Fibroblast of pulmonary artery (primary cell): ENCODE measurements at regions not wholly inside any gene's neighbourhood (a gene's known extent, or its start where the extent isn't known, plus 50 kb on each side); places are given as distances from the start of the nearest gene placed in this dataset.

Source experiments
- DNase-seq: peaks from one replicate; pipeline ENCODE4 v3.0.0-alpha.2; 2010; ENCODE audit warnings: low read depth
- H3K4me3 ChIP-seq: replicated peaks from 2 replicates; pipeline ENCODE4 v1.5.1; 2011; ENCODE audit warnings: low read depth, mild to moderate bottlenecking, control low read depth, low read length, moderate library complexity
- CTCF ChIP-seq: IDR thresholded peaks from 2 replicates; pipeline ENCODE4 v1.5.1; 2011; ENCODE audit warnings: mild to moderate bottlenecking, control low read depth, low read length, inconsistent platforms; ENCODE audit errors: missing control alignments

DNA sequence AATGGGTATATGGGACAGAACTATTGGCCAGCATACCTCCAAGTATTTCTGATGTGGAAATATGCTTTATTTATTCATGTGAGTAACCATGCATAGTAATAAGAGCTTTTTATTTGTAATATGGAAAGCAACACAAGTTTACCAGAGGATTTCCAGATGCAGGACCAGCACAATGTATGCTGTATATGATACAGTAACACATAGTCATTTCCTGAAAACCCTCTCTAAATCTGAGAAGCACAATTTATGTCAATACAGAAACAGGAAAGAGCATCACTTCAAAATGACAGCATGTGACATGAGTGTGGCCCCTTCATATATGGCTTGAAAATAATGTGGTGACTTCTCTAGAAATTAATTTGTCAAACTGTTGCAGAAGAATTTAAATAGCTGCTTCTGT is 1134.7 kb upstream of the ADGRL2 start:
- no peak for DNase-seq
- no peak for TF ChIP-seq CTCF
- H3K4me3 ChIP-seq: no peak overlapping the region

- DNase-seq: no peak
- H3K4me3 ChIP-seq: no peak overlapping the region
- TF ChIP-seq CTCF: no peak
Observed at GRCh38 chr1:80659161-80659560, 1141.6 kb upstream of the ADGRL2 start.

GRCh38 chr1:80657707-80658106 is 1143.0 kb upstream of the ADGRL2 start:
- DNase-seq: no peak
- no peak overlapping the region for H3K4me3 ChIP-seq
- no peak for TF ChIP-seq CTCF

DNA sequence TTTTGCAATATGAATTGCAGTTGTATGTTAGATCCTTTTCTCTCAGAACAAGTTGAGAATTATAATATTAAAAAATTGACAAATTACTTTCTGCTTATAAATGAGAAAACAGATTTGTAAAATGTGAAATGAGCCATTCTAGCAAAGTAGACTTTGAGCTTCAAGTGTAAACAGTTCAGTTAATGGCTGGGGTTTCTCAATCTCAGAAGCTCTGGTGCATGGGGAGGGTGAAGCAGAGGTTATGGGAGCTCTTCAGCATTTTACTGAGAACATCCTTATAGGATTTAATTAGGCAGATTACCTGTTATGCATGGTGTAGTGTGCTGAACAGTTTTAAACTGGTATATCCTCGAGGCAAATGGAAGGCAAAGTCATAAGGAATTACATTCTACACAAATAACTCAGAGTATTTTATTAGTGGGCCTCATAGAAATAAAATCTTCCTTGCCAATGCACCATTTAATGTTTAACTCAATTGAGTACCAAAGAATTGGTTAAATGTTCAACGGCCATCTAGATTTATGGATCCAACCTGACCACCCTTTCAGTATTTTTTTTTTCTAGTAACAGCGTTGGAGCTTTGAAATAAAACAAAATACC is 1143.6 kb upstream of the ADGRL2 start:
- DNase-seq: no peak
- H3K4me3 ChIP-seq: no peak overlapping the region
- TF ChIP-seq CTCF: no peak

- no peak for DNase-seq
- TF ChIP-seq CTCF: no peak
- no peak overlapping the region for H3K4me3 ChIP-seq
Observed at GRCh38 chr1:80656641-80657040, 1144.1 kb upstream of the ADGRL2 start.

GRCh38 chr1:80656014-80656636 is 1144.6 kb upstream of the ADGRL2 start:
- peak; percentile 15 for DNase-seq
- H3K4me3 ChIP-seq: no peak overlapping the region
- TF ChIP-seq CTCF: peak; percentile 42

- no peak overlapping the region for H3K4me3 ChIP-seq
- no peak for TF ChIP-seq CTCF
- DNase-seq: no peak
Observed at GRCh38 chr1:80646053-80646452, 1154.7 kb upstream of the ADGRL2 start.
